Panc1 (cell line): ENCODE measurements at regions not wholly inside any gene's neighbourhood (a gene's known extent, or its start where the extent isn't known, plus 50 kb on each side); places are given as distances from the start of the nearest gene placed in this dataset.

ENCODE experiments used
- ATAC-seq: fragments of 200-7000 bp; cut with Tn5 transposase; 2 replicates; pipeline ENCODE4 v1.9.1; 2020; ENCODE audit warnings: mild to moderate bottlenecking, moderate library complexity
- BruUV-seq: library from RNA; stranded (reverse); fragments of 400-500 nt; replicated peaks from 2 replicates; lab custom pipeline; 2021; lab: Mats Ljungman, UMichigan
- CTCF ChIA-PET: fragments of 300-600 bp; sonication (Branson Sonifier 250); formaldehyde crosslinking; loops from one replicate; lab custom pipeline; 2022; ENCODE audit warnings: antibody characterized with exemption; lab: Charles Lee
- POLR2A ChIA-PET: fragments of 300-600 bp; sonication (Branson Sonifier 250); formaldehyde crosslinking; loops from one replicate; lab custom pipeline; 2022; ENCODE audit warnings: antibody characterized with exemption; lab: Charles Lee
- DNase-seq: peaks from one replicate; pipeline ENCODE4 v3.0.0-alpha.2; 2010; ENCODE audit warnings: low read depth, low spot score
- H3K27ac ChIP-seq: 2 replicates; pipeline ENCODE4 v1.5.1; 2011; ENCODE audit warnings: mild to moderate bottlenecking, low read length, inconsistent platforms
- H3K27me3 ChIP-seq: fragments of 200-500 bp; sonication (Bioruptor generic); 2 replicates; pipeline ENCODE4 v1.6.0; 2014; ENCODE audit warnings: low read length, inconsistent platforms; ENCODE audit not compliant: control insufficient read depth, insufficient read depth
- H3K36me3 ChIP-seq: fragments of 200-500 bp; sonication (Bioruptor generic); 2 replicates; pipeline ENCODE4 v1.5.1; 2014; ENCODE audit warnings: inconsistent platforms, mild to moderate bottlenecking, low read length, moderate library complexity; ENCODE audit not compliant: control insufficient read depth, insufficient read depth
- H3K4me1 ChIP-seq: 2 replicates; pipeline ENCODE4 v1.5.1; 2011; ENCODE audit warnings: inconsistent platforms, mild to moderate bottlenecking, low read length, moderate library complexity; ENCODE audit not compliant: control insufficient read depth, insufficient read depth
- H3K4me3 ChIP-seq, 2 experiments: 2 replicates each; pipeline ENCODE4 v1.5.1; 2011 to 2012; ENCODE audit warnings: low read depth in 2 of 2, low read length in 2 of 2, mild to moderate bottlenecking in 2 of 2, inconsistent platforms in 1 of 2, moderate library complexity in 1 of 2
- H3K9me3 ChIP-seq: fragments of 200-500 bp; sonication (Bioruptor generic); 2 replicates; pipeline ENCODE4 v1.5.1; 2014; ENCODE audit warnings: low read depth, mild to moderate bottlenecking, inconsistent platforms, low read length, moderate library complexity; ENCODE audit not compliant: control insufficient read depth, insufficient read depth
- CTCF ChIP-seq: fragments of 450-650 bp; IDR thresholded peaks from 2 replicates; pipeline ENCODE4 v1.5.1; 2017; ENCODE audit warnings: mild to moderate bottlenecking
- POLR2AphosphoS5 ChIP-seq: IDR thresholded peaks from 2 replicates; pipeline ENCODE4 v1.6.1; 2012; ENCODE audit warnings: mild to moderate bottlenecking, low read depth, low read length, moderate library complexity
- REST ChIP-seq, 2 experiments: IDR thresholded peaks; 2 replicates each; pipeline ENCODE4 v1.6.1; 2011 to 2012; ENCODE audit warnings: low read depth in 2 of 2, control low read depth in 1 of 2, low read length in 1 of 2, mild to moderate bottlenecking in 1 of 2, moderate library complexity in 1 of 2; ENCODE audit not compliant: insufficient read depth in 1 of 2
- SIN3A ChIP-seq: IDR thresholded peaks from 2 replicates; pipeline ENCODE4 v1.6.1; 2012; ENCODE audit warnings: low read depth, mild to moderate bottlenecking, low read length, moderate library complexity, borderline replicate concordance; ENCODE audit not compliant: insufficient read depth
- TCF7L2 ChIP-seq: IDR thresholded peaks from 2 replicates; pipeline ENCODE4 v1.6.1; 2011; ENCODE audit warnings: mild to moderate bottlenecking, low read depth, low read length, inconsistent platforms
- in situ Hi-C: cut with HindIII; loops from 2 replicates; pipeline ENCODE4 v1.10.0; 2016; ENCODE audit warnings: low sequenced_read_pairs, low pct_unique_long_range_greater_than_20kb
- intact Hi-C: fragments of 100-400 bp; cut with micrococcal nuclease; formaldehyde crosslinking; loops from one replicate; pipeline ENCODE4 v1.10.0; 2022; ENCODE audit not compliant: unreplicated experiment

- intact Hi-C loops = no loop called here
- ATAC-seq (peak; percentile 28; the same call in 1 of the 2 replicates), DNase-seq (no peak)
- Histone ChIP-seq H3K27me3 (peaks cover 2% of the 10 kb centered on the region; the same call in 1 of the 2 replicates), H3K4me3 (no peak overlapping the region), H3K4me1 (no peaks in the 10 kb centered on the region), H3K36me3 (no peaks in the 10 kb centered on the region), H3K9me3 (no peaks in the 10 kb centered on the region), H3K27ac (no peak overlapping the region)
- in situ Hi-C loops = no loop called here
- ChIA-PET POLR2A (no interaction called here), CTCF (no interaction called here)
- BruUV-seq = no TSS peak
- TF ChIP-seq POLR2AphosphoS5 (no peak), REST (IDR thresholded peaks at IDR 0.05; ENCODE audit: insufficient read depth in 1 of 2, low read depth in 2 of 2, low read length in 1 of 2) (no peak), TCF7L2 (no peak), SIN3A (no peak), CTCF (no peak)
These were observed 354.9 kb upstream of the SALL3 start for GRCh38 chr18:78624646-78625279.

- intact Hi-C loops = no loop called here
- Histone ChIP-seq H3K4me3 (no peak overlapping the region), H3K27me3 (peaks cover 2% of the 10 kb centered on the region; the same call in 1 of the 2 replicates), H3K9me3 (no peaks in the 10 kb centered on the region), H3K36me3 (no peaks in the 10 kb centered on the region), H3K27ac (no peak overlapping the region), H3K4me1 (no peaks in the 10 kb centered on the region)
- ChIA-PET CTCF (no interaction called here), POLR2A (no interaction called here)
- no TSS peak for BruUV-seq
- in situ Hi-C loops = no loop called here
- ATAC-seq (no peak), DNase-seq (no peak)
- TF ChIP-seq TCF7L2 = no peak
- no peak for TF ChIP-seq SIN3A
- no peak for TF ChIP-seq CTCF
- TF ChIP-seq POLR2AphosphoS5 = no peak
- no peak for TF ChIP-seq REST (IDR thresholded peaks at IDR 0.05; ENCODE audit: insufficient read depth in 1 of 2, low read depth in 2 of 2, low read length in 1 of 2)
These were observed 353.8 kb upstream of the SALL3 start for GRCh38 chr18:78625847-78626246.
